A673 (cell line): ENCODE measurements at regions not wholly inside any gene's neighbourhood (a gene's known extent, or its start where the extent isn't known, plus 50 kb on each side); places are given as distances from the start of the nearest gene placed in this dataset.

Source experiments
- BruUV-seq: library from RNA; stranded (reverse); fragments of 400-500 nt; replicated peaks from 2 replicates; lab custom pipeline; 2021; lab: Mats Ljungman, UMichigan
- CTCF ChIA-PET: fragments of 300-600 bp; sonication (Branson Sonifier 250); formaldehyde crosslinking; loops from one replicate; lab custom pipeline; 2022; ENCODE audit warnings: antibody characterized with exemption; lab: Charles Lee
- POLR2A ChIA-PET: fragments of 300-600 bp; sonication (Branson Sonifier 250); formaldehyde crosslinking; loops from one replicate; lab custom pipeline; 2022; ENCODE audit warnings: antibody characterized with exemption; ENCODE audit not compliant: low non-redundant PET; lab: Charles Lee
- DNase-seq: peaks from one replicate; pipeline ENCODE4 v3.0.0-alpha.2; 2015; ENCODE audit warnings: low spot score
- H3K27ac ChIP-seq: fragments of 200-600 bp; sonication (generic); 2 replicates; pipeline ENCODE4 v1.5.1; 2016; ENCODE audit warnings: mixed run types, low read depth, mild to moderate bottlenecking, mixed read lengths, antibody characterized with exemption, low read length; ENCODE audit not compliant: poor library complexity, severe bottlenecking
- H3K27me3 ChIP-seq: fragments of 200-600 bp; sonication (generic); replicated peaks from 2 replicates; pipeline ENCODE4 v1.6.1; 2017; ENCODE audit warnings: mixed run types, low read depth, mild to moderate bottlenecking, mixed read lengths, antibody characterized with exemption, low read length; ENCODE audit not compliant: insufficient read depth, poor library complexity
- H3K36me3 ChIP-seq: fragments of 200-600 bp; sonication (generic); 2 replicates; pipeline ENCODE4 v1.6.1; 2016; ENCODE audit warnings: mixed run types, mild to moderate bottlenecking, mixed read lengths, antibody characterized with exemption, low read length; ENCODE audit not compliant: insufficient read depth, poor library complexity, severe bottlenecking
- H3K4me1 ChIP-seq: fragments of 200-600 bp; sonication (generic); 2 replicates; pipeline ENCODE4 v1.6.1; 2017; ENCODE audit warnings: mixed run types, mild to moderate bottlenecking, mixed read lengths, antibody characterized with exemption, low read length; ENCODE audit not compliant: insufficient read depth, poor library complexity, severe bottlenecking
- H3K4me3 ChIP-seq: fragments of 200-600 bp; sonication (generic); 2 replicates; pipeline ENCODE4 v1.5.1; 2016; ENCODE audit warnings: low read depth, mixed run types, mild to moderate bottlenecking, mixed read lengths, low read length; ENCODE audit not compliant: poor library complexity, severe bottlenecking
- H3K9me3 ChIP-seq: fragments of 200-600 bp; sonication (generic); 2 replicates; pipeline ENCODE4 v1.6.1; 2016; ENCODE audit warnings: mixed run types, low read depth, mild to moderate bottlenecking, mixed read lengths, antibody characterized with exemption, low read length; ENCODE audit not compliant: poor library complexity, severe bottlenecking
- CTCF ChIP-seq: fragments of 300-800, 200-600 bp; sonication (generic); conservative IDR thresholded peaks from 2 replicates; pipeline ENCODE4 v1.5.1; 2017; ENCODE audit warnings: low read depth, mild to moderate bottlenecking, antibody characterized with exemption, low read length, moderate library complexity, mixed read lengths
- EZH2 ChIP-seq: fragments of 200-600 bp; sonication (generic); IDR thresholded peaks from 2 replicates; pipeline ENCODE4 v1.6.1; 2017; ENCODE audit warnings: borderline replicate concordance, low read depth, mild to moderate bottlenecking, mixed read lengths, antibody characterized with exemption, low read length; ENCODE audit not compliant: poor library complexity, severe bottlenecking
- intact Hi-C: fragments of 100-400 bp; cut with micrococcal nuclease; formaldehyde crosslinking; loops from one replicate; pipeline ENCODE4 v1.10.0; 2022; ENCODE audit not compliant: unreplicated experiment

- Histone ChIP-seq H3K9me3 (peaks cover 2% of the 10 kb centered on the region), H3K27ac (no peak overlapping the region), H3K4me3 (no peak overlapping the region), H3K4me1 (no peaks in the 10 kb centered on the region), H3K27me3 (no peaks in the 10 kb centered on the region), H3K36me3 (no peaks in the 10 kb centered on the region)
- intact Hi-C loops, result no loop called here
- no peak for DNase-seq
- no peak for TF ChIP-seq CTCF
- no peak for TF ChIP-seq EZH2
- ChIA-PET CTCF (no interaction called here), POLR2A (no interaction called here)
- no TSS peak for BruUV-seq
Measured at GRCh38 chr2:4324531-4324930, 621.2 kb downstream of the DCDC2C start.

GRCh38 chr2:4336864-4337263 is 633.5 kb downstream of the DCDC2C start:
- intact Hi-C loops, result no loop called here
- DNase-seq, result no peak
- TF ChIP-seq EZH2, result no peak
- TF ChIP-seq CTCF, result no peak
- Histone ChIP-seq H3K27ac (no peak overlapping the region), H3K27me3 (no peaks in the 10 kb centered on the region), H3K4me1 (no peaks in the 10 kb centered on the region), H3K36me3 (no peaks in the 10 kb centered on the region), H3K9me3 (peaks cover 5% of the 10 kb centered on the region), H3K4me3 (no peak overlapping the region)
- BruUV-seq, result no TSS peak
- ChIA-PET CTCF (no interaction called here), POLR2A (no interaction called here)

GRCh38 chr2:4338345-4338744 is 635.0 kb downstream of the DCDC2C start:
- no peak for TF ChIP-seq CTCF
- no peak for TF ChIP-seq EZH2
- intact Hi-C loops, result no loop called here
- Histone ChIP-seq H3K27ac (no peak overlapping the region), H3K4me1 (no peaks in the 10 kb centered on the region), H3K36me3 (no peaks in the 10 kb centered on the region), H3K27me3 (no peaks in the 10 kb centered on the region), H3K4me3 (no peak overlapping the region), H3K9me3 (peaks cover 6% of the 10 kb centered on the region)
- ChIA-PET POLR2A (no interaction called here), CTCF (no interaction called here)
- BruUV-seq, result no TSS peak
- DNase-seq, result no peak
